HG03442 (cell line): ENCODE measurements at regions not wholly inside any gene's neighbourhood (a gene's known extent, or its start where the extent isn't known, plus 50 kb on each side); places are given as distances from the start of the nearest gene placed in this dataset.

Experiments
- ATAC-seq: cut with Tn5 transposase; IDR thresholded peaks from one replicate; pipeline ENCODE4 v1.9.1; 2021; ENCODE audit warnings: mild to moderate bottlenecking, moderate library complexity; ENCODE audit not compliant: unreplicated experiment

GRCh38 chr3:25071846-25072245 is 356.2 kb upstream of the RARB start:
- no peak for ATAC-seq

- ATAC-seq, result no peak
These were observed 354.6 kb upstream of the RARB start for GRCh38 chr3:25073423-25073822.

GRCh38 chr3:25074149-25074548 is 353.9 kb upstream of the RARB start:
- no peak for ATAC-seq

- no peak for ATAC-seq
These were observed 347.6 kb upstream of the RARB start for GRCh38 chr3:25080461-25080860.

- no peak for ATAC-seq
These were observed 344.0 kb upstream of the RARB start for GRCh38 chr3:25084016-25084415.

GRCh38 chr3:25086721-25087120 is 341.3 kb upstream of the RARB start:
- no peak for ATAC-seq

GRCh38 chr3:25088284-25088683 is 339.8 kb upstream of the RARB start:
- no peak for ATAC-seq

- ATAC-seq, result no peak
These were observed 337.2 kb upstream of the RARB start for GRCh38 chr3:25090698-25091453.

- ATAC-seq, result no peak
These were observed 336.1 kb upstream of the RARB start for GRCh38 chr3:25091934-25092333.

GRCh38 chr3:25094932-25095685 is 333.0 kb upstream of the RARB start:
- ATAC-seq, result no peak

GRCh38 chr3:25096536-25096935 is 331.5 kb upstream of the RARB start:
- ATAC-seq, result no peak

- ATAC-seq, result no peak
These were observed 331.0 kb upstream of the RARB start for GRCh38 chr3:25097023-25097422.

- ATAC-seq, result no peak
These were observed 328.4 kb upstream of the RARB start for GRCh38 chr3:25099666-25100065.

GRCh38 chr3:25103391-25103790 is 324.7 kb upstream of the RARB start:
- ATAC-seq, result no peak

GRCh38 chr3:25107918-25108617 is 320.0 kb upstream of the RARB start:
- ATAC-seq, result no peak

GRCh38 chr3:25110642-25111041 is 317.4 kb upstream of the RARB start:
- ATAC-seq, result no peak

GRCh38 chr3:25113891-25114290 is 314.2 kb upstream of the RARB start:
- no peak for ATAC-seq

- ATAC-seq, result no peak
These were observed 313.5 kb upstream of the RARB start for GRCh38 chr3:25114532-25114931.

GRCh38 chr3:25117005-25117593 is 311.0 kb upstream of the RARB start:
- ATAC-seq, result no peak

- no peak for ATAC-seq
These were observed 308.4 kb upstream of the RARB start for GRCh38 chr3:25119682-25120081.

- no peak for ATAC-seq
These were observed 307.4 kb upstream of the RARB start for GRCh38 chr3:25120665-25121064.
